ENCODE measurements at regions not wholly inside any gene's neighbourhood (a gene's known extent, or its start where the extent isn't known, plus 50 kb on each side); places are given as distances from the start of the nearest gene placed in this dataset.

GRCh38 chr5:62956597-62956996 is 378.0 kb downstream of the LRRC70 start:
- Histone ChIP-seq H3K9me3 (ENCODE audit: insufficient read depth in 2 of 2, low read depth in 1 of 2, low read length in 1 of 2) (peaks cover 0 to 4% of the 10 kb centered on the region in 2 experiments; a peak in 1 of 4 replicates), H3K4ac (replicated peaks; ENCODE audit: insufficient read length, low read depth, low read length) (no peak overlapping the region), H2AFZ (ENCODE audit: low read length) (no peak overlapping the region), H2BK15ac (ENCODE audit: low read length) (no peak overlapping the region), H4K20me1 (replicated peaks in 1 of 2; ENCODE audit: control insufficient read depth in 1 of 2, insufficient read depth in 2 of 2, low read length in 2 of 2) (no peaks in the 10 kb centered on the region), H3K4me3 (ENCODE audit: extremely low read depth in 1 of 4, insufficient read depth in 2 of 4, low read depth in 3 of 4, low read length in 4 of 4) (no peak overlapping the region), H3K4me1 (replicated peaks in 1 of 4; ENCODE audit: control insufficient read depth in 3 of 4, insufficient read depth in 4 of 4, low read length in 3 of 4) (no peaks in the 10 kb centered on the region), H3K79me2 (ENCODE audit: control insufficient read depth in 1 of 2, insufficient read depth in 2 of 2, low read length in 2 of 2) (no peaks in the 10 kb centered on the region), H4K91ac (replicated peaks; ENCODE audit: insufficient read length, low read length) (no peak overlapping the region), H2BK20ac (ENCODE audit: low read length) (no peak overlapping the region), H3K9ac (replicated peaks in 1 of 4; ENCODE audit: extremely low read depth in 1 of 4, low read depth in 3 of 4, low read length in 3 of 4) (no peak overlapping the region), H2BK5ac (ENCODE audit: low read depth, low read length) (no peak overlapping the region), H3K56ac (replicated peaks; ENCODE audit: insufficient read length, low read depth, low read length) (no peak overlapping the region), H3K14ac (ENCODE audit: insufficient read length) (no peak overlapping the region), H3K36me3 (ENCODE audit: control insufficient read depth in 2 of 4, insufficient read depth in 4 of 4, low read length in 3 of 4) (no peaks in the 10 kb centered on the region), H3K18ac (ENCODE audit: extremely low read depth, low read length) (no peak overlapping the region), H4K8ac (ENCODE audit: extremely low read depth, insufficient read depth, low read length) (no peak overlapping the region), H3K23me2 (ENCODE audit: low read depth, low read length) (no peaks in the 10 kb centered on the region), H2BK12ac (ENCODE audit: low read depth, low read length) (no peak overlapping the region), H4K5ac (ENCODE audit: insufficient read length, low read depth, low read length) (no peak overlapping the region), H3K23ac (ENCODE audit: insufficient read length) (no peak overlapping the region), H3K27ac (ENCODE audit: low read depth, low read length) (no peak overlapping the region), H2BK120ac (replicated peaks; ENCODE audit: low read depth, low read length) (no peak overlapping the region), H2AK5ac (ENCODE audit: low read depth, low read length) (no peak overlapping the region), H3K27me3 (replicated peaks in 1 of 4; ENCODE audit: control insufficient read depth in 3 of 4, extremely low read depth in 1 of 4, insufficient read depth in 3 of 4, low read length in 3 of 4) (no peaks in the 10 kb centered on the region), H3K4me2 (ENCODE audit: insufficient read depth in 1 of 2, low read depth in 2 of 2, low read length in 2 of 2) (no peak overlapping the region), H3K79me1 (ENCODE audit: low read depth, low read length) (no peaks in the 10 kb centered on the region)
- POLR2A ChIA-PET (ENCODE audit: partially characterized antibody): no interaction called here
- CTCF ChIA-PET (ENCODE audit: partially characterized antibody): no interaction called here
- WGBS, 2 experiments (ENCODE audit: extremely low coverage in 1 of 2, insufficient coverage in 1 of 2, insufficient read length in 1 of 2, insufficient replicate concordance in 2 of 2, low coverage in 1 of 2, low lambda C conversion rate in 2 of 2, missing lambda C conversion rate in 1 of 2): 94% methylated on average over 2 of the region's 2 CpGs; no CpG with 5 or more reads in 1 of the 2 experiments
- DNase-seq (ENCODE audit: low read depth in 1 of 2, low spot score in 2 of 2): no peak
- no peak for FAIRE-seq
- TF ChIP-seq NRF1 (IDR thresholded peaks at IDR 0.05; ENCODE audit: low read depth, low read length) (no peak), PHF8 (conservative IDR thresholded peaks at IDR 0.05; ENCODE audit: low read depth, low read length) (no peak), SIN3A (conservative IDR thresholded peaks at IDR 0.05 in 1 of 2, IDR thresholded peaks at IDR 0.05 in 1 of 2; ENCODE audit: low read depth in 1 of 2, low read length in 2 of 2) (no peak), CTBP2 (IDR thresholded peaks at IDR 0.05; ENCODE audit: borderline replicate concordance, insufficient read depth, insufficient read length, low read length) (no peak), TCF12 (IDR thresholded peaks at IDR 0.05; ENCODE audit: low read depth, low read length) (no peak), RNF2 (IDR thresholded peaks at IDR 0.05; ENCODE audit: borderline replicate concordance, low read depth, low read length, missing control alignments, poor library complexity, severe bottlenecking) (no peak), TEAD4 (IDR thresholded peaks at IDR 0.05; ENCODE audit: low read depth, low read length) (no peak), EZH2 (IDR thresholded peaks at IDR 0.05; ENCODE audit: low read depth, low read length, severe bottlenecking) (no peak), ATF2 (IDR thresholded peaks at IDR 0.05; ENCODE audit: low read length) (no peak), POLR2A (IDR thresholded peaks at IDR 0.05; ENCODE audit: control extremely low read depth in 1 of 2, low read depth in 2 of 2, low read length in 2 of 2) (no peak), CHD1 (IDR thresholded peaks at IDR 0.05; ENCODE audit: low read depth, low read length) (no peak), NANOG (IDR thresholded peaks at IDR 0.05; ENCODE audit: insufficient read depth, low read depth, low read length, poor library complexity, severe bottlenecking) (no peak), YY1 (IDR thresholded peaks at IDR 0.05; ENCODE audit: low read depth, low read length) (no peak)

All from H1 (cell line).